ENCODE measurements at regions not wholly inside any gene's neighbourhood (a gene's known extent, or its start where the extent isn't known, plus 50 kb on each side); places are given as distances from the start of the nearest gene placed in this dataset.

GRCh38 chr3:70890020-70890394 is 577.6 kb upstream of the MDFIC2 start:
- ATAC-seq = no peak
- DNase-seq (ENCODE audit: extremely low read depth in 1 of 4, low spot score in 3 of 4) = no peak
- H3K4me3 ChIP-seq = no peak overlapping the region
- H3K27ac ChIP-seq (ENCODE audit: extremely low read depth, low read depth, low read length) = no peak overlapping the region
- intact Hi-C loops (cut with micrococcal nuclease) (no loop called here), in situ Hi-C loops (cut with MboI) (no loop called here)
- H4K20me1 ChIP-seq (replicated peaks; ENCODE audit: control insufficient read depth, insufficient read depth, low read length) = no peaks in the 10 kb centered on the region
- CTCF ChIA-PET (ENCODE audit: low intra/inter-chr PET ratio) = no interaction called here
- H3K9me1 ChIP-seq (ENCODE audit: control insufficient read depth, insufficient read depth, low read length) = no peaks in the 10 kb centered on the region
- H3K4me2 ChIP-seq (ENCODE audit: insufficient read depth, low read length) = no peak overlapping the region
- no peaks in the 10 kb centered on the region for H3K4me1 ChIP-seq (replicated peaks in 1 of 2; ENCODE audit: control insufficient read depth in 2 of 2, insufficient read depth in 2 of 2, low read length in 2 of 2)
- no peak overlapping the region for H3K9ac ChIP-seq (ENCODE audit: insufficient read depth in 1 of 2, low read depth in 2 of 2, low read length in 2 of 2)
- H3K9me3 ChIP-seq (replicated peaks; ENCODE audit: control insufficient read depth, insufficient read depth, low read depth, low read length) = no peaks in the 10 kb centered on the region
- no peak for TF ChIP-seq TBP (optimal IDR thresholded peaks at IDR 0.05; ENCODE audit: low read depth, low read length)
- no peak for TF ChIP-seq FOXP1 (CRISPR knock-in tag; IDR thresholded peaks at IDR 0.05)
- TF ChIP-seq E4F1 (CRISPR knock-in tag; IDR thresholded peaks at IDR 0.05; ENCODE audit: borderline replicate concordance) = no peak
- no peak for TF ChIP-seq ZNF277 (CRISPR knock-in tag; IDR thresholded peaks at IDR 0.05; ENCODE audit: borderline replicate concordance)
- TF ChIP-seq ZFP91 (CRISPR knock-in tag; IDR thresholded peaks at IDR 0.05) = no peak
- TF ChIP-seq XRCC3 (IDR thresholded peaks at IDR 0.05) = no peak
- TF ChIP-seq FOXM1 (IDR thresholded peaks at IDR 0.05; ENCODE audit: low read depth) = no peak
- TF ChIP-seq FOXM1 (CRISPR knock-in tag; IDR thresholded peaks at IDR 0.05; ENCODE audit: low read depth) = no peak
- no peak for TF ChIP-seq RBM14 (IDR thresholded peaks at IDR 0.05; ENCODE audit: borderline replicate concordance, insufficient read depth, low read depth, low read length)
- no peak for TF ChIP-seq TEAD1 (CRISPR knock-in tag; IDR thresholded peaks at IDR 0.05)
- TF ChIP-seq, protein P1, sequence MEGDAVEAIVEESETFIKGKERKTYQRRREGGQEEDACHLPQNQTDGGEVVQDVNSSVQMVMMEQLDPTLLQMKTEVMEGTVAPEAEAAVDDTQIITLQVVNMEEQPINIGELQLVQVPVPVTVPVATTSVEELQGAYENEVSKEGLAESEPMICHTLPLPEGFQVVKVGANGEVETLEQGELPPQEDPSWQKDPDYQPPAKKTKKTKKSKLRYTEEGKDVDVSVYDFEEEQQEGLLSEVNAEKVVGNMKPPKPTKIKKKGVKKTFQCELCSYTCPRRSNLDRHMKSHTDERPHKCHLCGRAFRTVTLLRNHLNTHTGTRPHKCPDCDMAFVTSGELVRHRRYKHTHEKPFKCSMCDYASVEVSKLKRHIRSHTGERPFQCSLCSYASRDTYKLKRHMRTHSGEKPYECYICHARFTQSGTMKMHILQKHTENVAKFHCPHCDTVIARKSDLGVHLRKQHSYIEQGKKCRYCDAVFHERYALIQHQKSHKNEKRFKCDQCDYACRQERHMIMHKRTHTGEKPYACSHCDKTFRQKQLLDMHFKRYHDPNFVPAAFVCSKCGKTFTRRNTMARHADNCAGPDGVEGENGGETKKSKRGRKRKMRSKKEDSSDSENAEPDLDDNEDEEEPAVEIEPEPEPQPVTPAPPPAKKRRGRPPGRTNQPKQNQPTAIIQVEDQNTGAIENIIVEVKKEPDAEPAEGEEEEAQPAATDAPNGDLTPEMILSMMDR (IDR thresholded peaks at IDR 0.05 in 2 of 3, conservative IDR thresholded peaks at IDR 0.05 in 1 of 3; ENCODE audit: insufficient read depth in 2 of 3, low read depth in 1 of 3, low read length in 3 of 3) = no peak
- no peaks in the 10 kb centered on the region for H3K36me3 ChIP-seq (ENCODE audit: control insufficient read depth, insufficient read depth, low read length)
- H3K27me3 ChIP-seq (ENCODE audit: control insufficient read depth in 2 of 2, insufficient read depth in 2 of 2, low read length in 2 of 2) = no peaks in the 10 kb centered on the region
- no peak for FAIRE-seq
- POLR2A ChIA-PET = no interaction called here
- no peaks in the 10 kb centered on the region for H3K79me2 ChIP-seq (ENCODE audit: control insufficient read depth, insufficient read depth, low read length)
- no peak overlapping the region for H2AFZ ChIP-seq (ENCODE audit: low read depth, low read length)
- BruUV-seq (replicated peaks) = no TSS peak
- WGBS (ENCODE audit: insufficient coverage, low coverage, missing lambda C conversion rate) = 38% methylated on average over 3 of the region's 3 CpGs
